ENCODE measurements at regions not wholly inside any gene's neighbourhood (a gene's known extent, or its start where the extent isn't known, plus 50 kb on each side); places are given as distances from the start of the nearest gene placed in this dataset.
"Not testable (repeated sequence)": the region's sequence is repeated elsewhere in the genome, so short reads cannot be mapped to it uniquely, and the experiment has no call there.

DNA sequence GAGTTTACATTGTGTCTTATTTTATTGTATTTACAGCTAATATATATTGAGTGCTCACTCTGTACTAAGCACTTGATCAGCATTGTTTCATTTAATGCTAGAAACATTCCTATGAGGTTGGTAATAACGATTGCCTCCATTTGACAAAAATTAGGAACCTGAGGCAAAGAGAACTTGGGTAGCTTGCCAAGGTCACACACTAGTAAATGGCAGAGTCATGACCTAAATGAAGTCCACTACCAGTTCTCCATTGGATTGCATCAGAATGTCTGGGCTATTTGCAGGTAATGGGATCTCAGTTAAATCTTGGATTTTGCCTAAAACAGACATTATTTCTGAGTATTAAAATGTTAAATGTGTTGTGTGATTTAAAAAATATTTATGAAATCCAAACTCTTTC lies 65.8 kb upstream of the CRIM1 start:
- Histone ChIP-seq H3K27me3 (no peaks in the 10 kb centered on the region), H2AFZ (replicated peaks) (no peak overlapping the region), H3K79me2 (ENCODE audit: low read depth) (no peaks in the 10 kb centered on the region), H3F3A (ENCODE audit: low read depth) (no peaks in the 10 kb centered on the region), H3K27ac (no peak overlapping the region), H3K9ac (no peak overlapping the region), H3K4me3 (no peak overlapping the region), H4K20me1 (ENCODE audit: low read depth) (no peaks in the 10 kb centered on the region), H3K9me3 (ENCODE audit: low read depth) (no peaks in the 10 kb centered on the region), H3K4me1 (no peaks in the 10 kb centered on the region), H3K36me3 (no peaks in the 10 kb centered on the region), H3K4me2 (no peak overlapping the region)
- Mint-ChIP-seq H3K4me1 (no peaks in the 10 kb centered on the region), H3K27ac (no peak overlapping the region), H3K4me3 (no peak overlapping the region), H3K9me3 (peaks cover 3% of the 10 kb centered on the region), H3K27me3 (ENCODE audit: insufficient read depth, low read depth) (peaks cover 2% of the 10 kb centered on the region), H3K36me3 (no peaks in the 10 kb centered on the region)
- no peak for DNase-seq (ENCODE audit: low spot score)
- TF ChIP-seq EZH2phosphoT487 (IDR thresholded peaks at IDR 0.05) (no peak), EZH2 (IDR thresholded peaks at IDR 0.05) (no peak)
- TF ChIP-seq, protein P1, sequence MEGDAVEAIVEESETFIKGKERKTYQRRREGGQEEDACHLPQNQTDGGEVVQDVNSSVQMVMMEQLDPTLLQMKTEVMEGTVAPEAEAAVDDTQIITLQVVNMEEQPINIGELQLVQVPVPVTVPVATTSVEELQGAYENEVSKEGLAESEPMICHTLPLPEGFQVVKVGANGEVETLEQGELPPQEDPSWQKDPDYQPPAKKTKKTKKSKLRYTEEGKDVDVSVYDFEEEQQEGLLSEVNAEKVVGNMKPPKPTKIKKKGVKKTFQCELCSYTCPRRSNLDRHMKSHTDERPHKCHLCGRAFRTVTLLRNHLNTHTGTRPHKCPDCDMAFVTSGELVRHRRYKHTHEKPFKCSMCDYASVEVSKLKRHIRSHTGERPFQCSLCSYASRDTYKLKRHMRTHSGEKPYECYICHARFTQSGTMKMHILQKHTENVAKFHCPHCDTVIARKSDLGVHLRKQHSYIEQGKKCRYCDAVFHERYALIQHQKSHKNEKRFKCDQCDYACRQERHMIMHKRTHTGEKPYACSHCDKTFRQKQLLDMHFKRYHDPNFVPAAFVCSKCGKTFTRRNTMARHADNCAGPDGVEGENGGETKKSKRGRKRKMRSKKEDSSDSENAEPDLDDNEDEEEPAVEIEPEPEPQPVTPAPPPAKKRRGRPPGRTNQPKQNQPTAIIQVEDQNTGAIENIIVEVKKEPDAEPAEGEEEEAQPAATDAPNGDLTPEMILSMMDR (IDR thresholded peaks at IDR 0.05): no peak

DNA sequence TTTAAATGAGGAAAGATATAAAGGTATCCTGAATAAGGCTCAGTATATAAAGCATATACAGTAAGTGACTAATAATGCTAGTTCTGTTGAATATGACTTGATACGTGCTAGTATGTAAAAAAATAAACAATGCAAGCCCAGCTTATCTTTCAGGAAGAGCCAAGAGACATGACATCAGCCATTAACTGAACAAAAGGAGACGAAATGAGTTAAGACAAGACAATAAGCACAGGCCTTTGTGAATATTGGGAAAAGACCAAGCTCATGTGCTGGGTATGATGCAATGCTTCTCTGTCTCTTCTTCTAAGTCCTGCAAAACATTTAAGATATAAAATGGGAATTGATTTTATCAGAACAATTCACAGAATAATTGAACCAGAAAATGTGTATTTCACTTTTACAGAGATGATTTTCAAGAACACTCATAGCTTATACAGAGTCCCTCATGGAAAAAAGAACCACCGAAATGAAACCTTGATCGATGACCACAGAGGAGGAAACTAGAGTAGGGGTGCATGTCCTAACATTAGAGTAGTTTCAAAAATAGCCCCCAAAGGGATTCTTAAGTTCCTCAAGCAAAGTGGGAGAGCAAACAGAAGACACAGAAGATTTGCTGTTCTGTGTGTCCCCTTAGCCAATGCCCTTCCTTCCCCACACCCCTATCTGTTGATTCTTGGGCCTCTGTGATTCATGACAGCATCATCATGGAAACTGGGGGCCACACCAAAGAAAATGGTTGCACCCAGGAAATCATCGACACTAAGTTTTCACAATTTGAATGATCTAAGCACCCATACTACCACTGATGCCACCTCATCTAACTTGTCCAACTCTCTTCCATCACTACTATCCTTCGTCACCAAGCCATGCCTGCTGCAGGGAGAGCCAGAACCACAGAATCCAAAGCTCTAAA lies 68.0 kb upstream of the CRIM1 start:
- Histone ChIP-seq H3K79me2 (ENCODE audit: low read depth) (no peaks in the 10 kb centered on the region), H3K9me3 (ENCODE audit: low read depth) (no peaks in the 10 kb centered on the region), H4K20me1 (ENCODE audit: low read depth) (no peaks in the 10 kb centered on the region), H3K27ac (no peak overlapping the region), H2AFZ (replicated peaks) (no peak overlapping the region), H3K9ac (no peak overlapping the region), H3K4me3 (no peak overlapping the region), H3K4me1 (no peaks in the 10 kb centered on the region), H3K36me3 (no peaks in the 10 kb centered on the region), H3F3A (ENCODE audit: low read depth) (no peaks in the 10 kb centered on the region), H3K4me2 (no peak overlapping the region), H3K27me3 (no peaks in the 10 kb centered on the region)
- Mint-ChIP-seq H3K27ac (no peak overlapping the region), H3K4me3 (no peak overlapping the region), H3K36me3 (no peaks in the 10 kb centered on the region), H3K4me1 (no peaks in the 10 kb centered on the region), H3K27me3 (ENCODE audit: insufficient read depth, low read depth) (peaks cover 2% of the 10 kb centered on the region), H3K9me3 (peaks cover 6% of the 10 kb centered on the region)
- no peak for DNase-seq (ENCODE audit: low spot score)
- TF ChIP-seq EZH2phosphoT487 (IDR thresholded peaks at IDR 0.05) (no peak), EZH2 (IDR thresholded peaks at IDR 0.05) (no peak)
- TF ChIP-seq, protein P1 (IDR thresholded peaks at IDR 0.05): no peak

DNA sequence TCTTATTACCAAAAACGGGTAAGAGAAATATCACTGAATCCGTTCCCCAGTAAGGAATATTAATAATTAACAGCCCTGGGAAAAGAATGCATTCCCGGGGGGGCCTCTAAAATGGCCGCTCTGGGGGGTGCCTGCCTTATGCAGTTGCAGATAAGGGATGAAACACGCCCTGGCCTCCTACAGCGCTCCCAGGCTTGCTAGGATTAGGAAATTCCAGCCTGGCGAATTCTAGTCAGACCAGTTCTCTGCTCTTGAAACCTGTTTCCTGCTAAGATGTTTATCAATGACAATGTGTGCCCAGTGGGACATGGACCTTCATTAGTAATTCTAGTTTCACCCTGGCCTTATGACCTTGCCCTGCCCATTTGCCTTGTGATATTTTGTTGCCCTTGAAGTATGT lies 76.1 kb upstream of the CRIM1 start:
- H2AFZ ChIP-seq (replicated peaks); H4K20me1 ChIP-seq (ENCODE audit: low read depth); H3K4me2 ChIP-seq; H3F3A ChIP-seq (ENCODE audit: low read depth); H3K27ac ChIP-seq; H3K4me1 ChIP-seq; H3K4me3 Mint-ChIP-seq; H3K9ac ChIP-seq; H3K36me3 ChIP-seq; H3K27me3 ChIP-seq; H3K36me3 Mint-ChIP-seq; H3K27me3 Mint-ChIP-seq (ENCODE audit: insufficient read depth, low read depth); H3K9me3 ChIP-seq (ENCODE audit: low read depth); H3K4me3 ChIP-seq; H3K4me1 Mint-ChIP-seq; DNase-seq (ENCODE audit: low spot score); H3K79me2 ChIP-seq (ENCODE audit: low read depth); H3K27ac Mint-ChIP-seq: not testable (repeated sequence)
- H3K9me3 Mint-ChIP-seq: peaks cover 27% of the 10 kb centered on the region

DNA sequence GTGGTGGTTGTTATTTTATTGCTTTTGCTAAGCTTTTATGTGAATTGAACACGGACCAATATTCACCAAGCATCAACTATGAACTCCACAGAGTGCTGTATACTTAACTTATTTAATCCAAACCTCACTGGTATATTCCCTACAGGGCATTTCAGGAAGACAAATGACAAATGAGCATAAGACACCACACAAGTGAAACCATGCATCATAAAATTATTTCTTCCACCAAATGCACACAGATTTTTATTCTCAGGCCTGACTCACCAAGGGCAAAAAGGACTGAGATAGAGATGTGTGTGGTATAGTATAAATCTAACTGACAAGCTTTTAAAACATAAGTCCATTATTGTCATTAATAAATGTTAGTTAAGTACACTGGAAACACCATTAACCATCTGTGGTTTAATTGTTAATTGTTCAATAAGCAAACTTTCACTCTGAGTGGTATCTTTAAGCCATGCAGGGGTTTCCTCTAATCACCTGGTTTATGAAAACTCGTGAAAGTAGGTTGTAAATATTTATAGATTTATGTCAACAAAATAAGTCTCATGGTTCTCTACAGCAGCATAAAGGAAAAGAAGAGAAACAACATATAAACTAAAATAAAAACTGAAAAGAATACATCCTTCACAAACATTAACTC lies 77.6 kb upstream of the CRIM1 start:
- H3K27ac ChIP-seq: no peak overlapping the region
- H3K79me2 ChIP-seq (ENCODE audit: low read depth): no peaks in the 10 kb centered on the region
- H3K9ac ChIP-seq: no peak overlapping the region

More for the DNA sequence above, 77.6 kb upstream of the CRIM1 start:
- peaks cover 6% of the 10 kb centered on the region for H3K36me3 Mint-ChIP-seq
- no peak overlapping the region for H3K4me3 Mint-ChIP-seq
- Histone ChIP-seq H2AFZ (replicated peaks) (no peak overlapping the region), H4K20me1 (ENCODE audit: low read depth) (no peaks in the 10 kb centered on the region), H3K4me1 (no peaks in the 10 kb centered on the region), H3K27me3 (peaks cover 8% of the 10 kb centered on the region), H3F3A (ENCODE audit: low read depth) (no peaks in the 10 kb centered on the region), H3K4me2 (no peak overlapping the region), H3K36me3 (no peaks in the 10 kb centered on the region), H3K4me3 (no peak overlapping the region), H3K9me3 (ENCODE audit: low read depth) (no peaks in the 10 kb centered on the region)
- H3K4me1 Mint-ChIP-seq: no peaks in the 10 kb centered on the region
- H3K27me3 Mint-ChIP-seq (ENCODE audit: insufficient read depth, low read depth): peaks cover 9% of the 10 kb centered on the region
- H3K27ac Mint-ChIP-seq: no peak overlapping the region
- TF ChIP-seq EZH2phosphoT487 (IDR thresholded peaks at IDR 0.05) (no peak), EZH2 (IDR thresholded peaks at IDR 0.05) (no peak)
- TF ChIP-seq, protein P1 (IDR thresholded peaks at IDR 0.05): no peak
- peaks cover 24% of the 10 kb centered on the region for H3K9me3 Mint-ChIP-seq
- no peak for DNase-seq (ENCODE audit: low spot score)

All from neural progenitor cell (in vitro differentiated cells).